ENCODE measurements at regions not wholly inside any gene's neighbourhood (a gene's known extent, or its start where the extent isn't known, plus 50 kb on each side); places are given as distances from the start of the nearest gene placed in this dataset.

DNA sequence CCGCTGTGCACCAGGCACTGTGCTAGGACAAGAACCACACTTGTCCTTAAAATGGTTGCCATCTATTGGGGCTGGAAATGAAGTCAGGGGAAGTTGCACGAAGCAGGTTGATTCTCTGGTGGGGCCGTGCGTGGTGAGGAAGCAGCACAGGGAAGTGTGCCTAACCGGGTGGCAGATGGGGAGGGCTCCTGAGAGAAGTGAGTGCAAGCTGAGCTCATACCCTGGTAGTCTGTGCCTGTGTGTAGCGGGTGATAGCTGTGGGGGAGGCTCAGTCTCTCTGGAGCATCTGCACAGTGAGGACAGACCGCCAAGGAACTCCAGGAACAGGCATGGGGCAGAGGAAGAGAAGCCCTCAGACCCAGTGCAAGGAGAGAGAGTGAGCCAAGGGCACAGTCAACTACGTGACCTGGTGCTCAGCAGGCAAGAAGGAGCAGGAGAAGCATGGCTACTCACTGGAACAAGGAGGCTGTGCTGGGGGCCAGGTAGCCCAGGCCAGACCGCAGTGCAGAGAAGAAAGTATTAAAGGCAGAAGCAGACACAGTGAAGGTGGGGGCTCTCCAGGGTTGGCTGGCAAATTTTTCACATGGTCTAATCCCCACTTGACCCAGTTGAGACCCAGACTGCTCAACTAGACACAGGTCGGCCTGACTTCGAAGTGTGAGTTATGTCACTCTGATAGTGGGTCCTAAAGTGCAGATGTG lies 155.0 kb downstream of the CDH26 start:
- Histone ChIP-seq H3K9me3 (ENCODE audit: control extremely low read depth in 1 of 5, control insufficient read depth in 4 of 5, insufficient read depth in 2 of 5, low read depth in 1 of 5, low read length in 4 of 5) (no peaks in the 10 kb centered on the region), H3K36me3 (ENCODE audit: control insufficient read depth in 4 of 4, insufficient read depth in 4 of 4, low read length in 3 of 4) (no peaks in the 10 kb centered on the region), H3K4me3 (ENCODE audit: control insufficient read depth in 1 of 7, extremely low read depth in 1 of 7, insufficient read depth in 4 of 7, low read depth in 2 of 7, low read length in 6 of 7) (no peak overlapping the region), H3K27ac (ENCODE audit: insufficient read depth in 1 of 2, low read depth in 1 of 2, low read length in 2 of 2, poor library complexity in 1 of 2, severe bottlenecking in 2 of 2) (no peak overlapping the region), H3K27me3 (replicated peaks in 2 of 5; ENCODE audit: control insufficient read depth in 4 of 5, insufficient read depth in 5 of 5, low read length in 4 of 5) (no peaks in the 10 kb centered on the region), H3K4me1 (ENCODE audit: control extremely low read depth in 1 of 4, control insufficient read depth in 4 of 4, insufficient read depth in 4 of 4, low read length in 3 of 4) (peaks cover 7 to 40% (median 15%) of the 10 kb centered on the region in 4 experiments)
- POLR2A ChIA-PET: no interaction called here
- DNase-seq: no peak
- CTCF ChIA-PET: no interaction called here
- WGBS (ENCODE audit: insufficient coverage): 84% methylated on average over 9 of the region's 11 CpGs

GRCh38 chr20:60113771-60114170 lies 155.5 kb downstream of the CDH26 start:
- CTCF ChIA-PET: no interaction called here
- POLR2A ChIA-PET: no interaction called here
- peak in 1 of 3 donors; percentile 21 for DNase-seq
- WGBS (ENCODE audit: insufficient coverage): 71% methylated on average over 4 of the region's 6 CpGs
- H3K27ac ChIP-seq (ENCODE audit: insufficient read depth in 1 of 2, low read depth in 1 of 2, low read length in 2 of 2, poor library complexity in 1 of 2, severe bottlenecking in 2 of 2): no peak overlapping the region
- H3K27me3 ChIP-seq (replicated peaks in 2 of 5; ENCODE audit: control insufficient read depth in 4 of 5, insufficient read depth in 5 of 5, low read length in 4 of 5): no peaks in the 10 kb centered on the region
- H3K36me3 ChIP-seq (ENCODE audit: control insufficient read depth in 4 of 4, insufficient read depth in 4 of 4, low read length in 3 of 4): no peaks in the 10 kb centered on the region
- no peak overlapping the region for H3K4me3 ChIP-seq (ENCODE audit: control insufficient read depth in 1 of 7, extremely low read depth in 1 of 7, insufficient read depth in 4 of 7, low read depth in 2 of 7, low read length in 6 of 7)
- H3K4me1 ChIP-seq (ENCODE audit: control extremely low read depth in 1 of 4, control insufficient read depth in 4 of 4, insufficient read depth in 4 of 4, low read length in 3 of 4): peaks cover 7 to 40% (median 15%) of the 10 kb centered on the region in 4 experiments
- no peaks in the 10 kb centered on the region for H3K9me3 ChIP-seq (ENCODE audit: control extremely low read depth in 1 of 5, control insufficient read depth in 4 of 5, insufficient read depth in 2 of 5, low read depth in 1 of 5, low read length in 4 of 5)

DNA sequence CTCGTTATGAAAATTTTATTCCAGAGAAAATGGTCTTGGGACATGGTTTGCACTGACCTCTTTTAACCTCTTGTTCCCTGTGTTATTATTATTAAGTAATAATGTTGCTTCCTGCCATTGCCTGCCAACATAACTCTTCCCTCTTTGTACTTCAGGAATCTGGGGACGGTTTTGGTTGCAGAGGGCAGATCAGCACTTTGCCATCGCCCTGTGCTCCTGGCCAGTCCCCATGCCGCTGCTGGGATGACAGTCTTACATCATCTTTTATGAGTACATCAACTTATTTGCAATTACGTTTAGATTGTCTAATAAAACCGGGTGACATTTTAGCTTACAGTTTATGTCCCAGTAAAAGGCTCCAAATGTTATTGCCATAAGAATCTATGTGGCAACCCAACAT lies 157.2 kb downstream of the CDH26 start:
- 96% methylated on average over 4 of the region's 6 CpGs for WGBS (ENCODE audit: insufficient coverage)
- Histone ChIP-seq H3K4me1 (ENCODE audit: control extremely low read depth in 1 of 4, control insufficient read depth in 4 of 4, insufficient read depth in 4 of 4, low read length in 3 of 4) (peaks cover 7 to 45% (median 15%) of the 10 kb centered on the region in 4 experiments), H3K27ac (ENCODE audit: insufficient read depth in 1 of 2, low read depth in 1 of 2, low read length in 2 of 2, poor library complexity in 1 of 2, severe bottlenecking in 2 of 2) (no peak overlapping the region), H3K4me3 (ENCODE audit: control insufficient read depth in 1 of 7, extremely low read depth in 1 of 7, insufficient read depth in 4 of 7, low read depth in 2 of 7, low read length in 6 of 7) (no peak overlapping the region), H3K36me3 (ENCODE audit: control insufficient read depth in 4 of 4, insufficient read depth in 4 of 4, low read length in 3 of 4) (no peaks in the 10 kb centered on the region), H3K27me3 (replicated peaks in 2 of 5; ENCODE audit: control insufficient read depth in 4 of 5, insufficient read depth in 5 of 5, low read length in 4 of 5) (no peaks in the 10 kb centered on the region), H3K9me3 (ENCODE audit: control extremely low read depth in 1 of 5, control insufficient read depth in 4 of 5, insufficient read depth in 2 of 5, low read depth in 1 of 5, low read length in 4 of 5) (no peaks in the 10 kb centered on the region)
- no peak for DNase-seq
- CTCF ChIA-PET: interaction anchor here (2.7 kb wide), 1 partner anchor 58 kb away, joined by 6 read pairs; no protein-coding TSS in a partner anchor
- POLR2A ChIA-PET: no interaction called here

DNA sequence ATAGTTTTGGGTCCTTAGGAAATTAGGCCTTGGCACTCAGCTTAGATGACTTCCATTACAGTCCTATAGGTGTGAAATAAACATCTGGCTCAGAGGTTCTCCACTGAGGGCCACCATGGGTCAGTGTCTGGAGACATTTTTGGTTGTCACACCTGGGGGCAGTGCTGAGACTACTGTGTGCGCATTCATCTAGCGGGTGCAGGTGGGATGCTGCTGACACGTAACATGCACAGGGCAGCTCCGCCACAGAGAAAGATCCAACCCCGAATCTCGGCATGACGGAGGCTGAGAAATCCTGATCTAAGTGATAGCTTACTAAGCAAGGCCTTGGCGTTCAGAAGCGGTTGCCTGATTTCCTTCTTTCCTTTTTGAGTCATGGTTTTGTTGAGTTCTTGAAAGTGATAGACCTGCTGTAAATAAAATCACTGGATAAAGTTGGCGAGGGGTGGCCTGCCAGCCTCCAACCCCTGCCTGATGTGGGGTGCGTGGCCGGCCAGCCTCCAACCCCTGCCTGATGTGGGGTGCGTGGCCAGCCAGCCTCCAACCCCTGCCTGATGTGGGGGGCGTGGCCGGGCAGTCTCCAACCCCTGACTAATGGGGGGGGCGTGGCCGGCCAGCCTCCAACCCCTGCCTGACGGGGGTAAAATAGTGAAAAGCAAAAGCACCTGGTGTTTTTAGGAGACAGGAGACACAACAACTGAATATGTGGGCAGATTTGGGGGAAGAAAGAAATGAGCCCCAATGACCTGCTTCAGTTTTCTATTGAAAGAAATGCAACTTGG lies 158.1 kb downstream of the CDH26 start:
- peak overlapping the region in 5 of 7 experiments; percentile 21 to 77 (median 30) for H3K4me3 ChIP-seq (ENCODE audit: control insufficient read depth in 1 of 7, extremely low read depth in 1 of 7, insufficient read depth in 4 of 7, low read depth in 2 of 7, low read length in 6 of 7)
- CTCF ChIA-PET: interaction anchor here (1.0 to 2.7 kb wide), 3 partner anchors 22 to 59 kb away, joined by 4 to 6 read pairs (median 5); no protein-coding TSS in a partner anchor

DNA sequence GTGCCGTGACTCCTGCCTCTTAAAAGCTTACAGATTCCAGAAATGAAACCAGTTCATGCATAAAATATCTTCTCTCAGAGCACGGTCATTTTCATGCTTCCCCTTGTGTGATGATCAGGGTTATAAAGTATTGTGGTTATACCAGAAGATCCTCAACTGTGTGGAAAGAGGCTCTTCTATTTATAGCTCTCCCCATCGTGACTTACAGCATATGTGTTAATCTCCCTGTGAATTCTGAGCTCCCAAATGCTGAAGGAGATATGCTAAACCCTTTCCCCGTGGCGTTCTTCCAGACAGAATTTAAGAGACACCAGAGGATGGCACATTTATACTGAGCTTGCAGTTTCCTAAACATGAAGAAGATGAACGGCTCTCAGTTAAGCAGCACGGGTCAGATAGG lies 158.8 kb downstream of the CDH26 start:
- ChIA-PET POLR2A (interaction anchor here (2.2 kb wide), 1 partner anchor 59 kb away, joined by 7 read pairs; no protein-coding TSS in a partner anchor), CTCF (interaction anchor here (1.0 to 2.7 kb wide), 3 partner anchors 21 to 59 kb away, joined by 4 to 6 read pairs (median 5); no protein-coding TSS in a partner anchor)
- Histone ChIP-seq H3K4me3 (ENCODE audit: control insufficient read depth in 1 of 7, extremely low read depth in 1 of 7, insufficient read depth in 4 of 7, low read depth in 2 of 7, low read length in 6 of 7) (peak overlapping the region in 5 of 7 experiments; percentile 21 to 77 (median 30)), H3K27me3 (replicated peaks in 2 of 5; ENCODE audit: control insufficient read depth in 4 of 5, insufficient read depth in 5 of 5, low read length in 4 of 5) (no peaks in the 10 kb centered on the region), H3K9me3 (ENCODE audit: control extremely low read depth in 1 of 5, control insufficient read depth in 4 of 5, insufficient read depth in 2 of 5, low read depth in 1 of 5, low read length in 4 of 5) (no peaks in the 10 kb centered on the region), H3K4me1 (ENCODE audit: control extremely low read depth in 1 of 4, control insufficient read depth in 4 of 4, insufficient read depth in 4 of 4, low read length in 3 of 4) (peaks cover 7 to 45% (median 15%) of the 10 kb centered on the region in 4 experiments), H3K36me3 (ENCODE audit: control insufficient read depth in 4 of 4, insufficient read depth in 4 of 4, low read length in 3 of 4) (no peaks in the 10 kb centered on the region), H3K27ac (ENCODE audit: insufficient read depth in 1 of 2, low read depth in 1 of 2, low read length in 2 of 2, poor library complexity in 1 of 2, severe bottlenecking in 2 of 2) (no peak overlapping the region)
- peak in 2 of 3 donors; percentile 62 to 67 for DNase-seq
- WGBS (ENCODE audit: insufficient coverage): 8% methylated on average over 5 of the region's 7 CpGs

More for the DNA sequence above, 158.1 kb downstream of the CDH26 start:
- no peaks in the 10 kb centered on the region for H3K36me3 ChIP-seq (ENCODE audit: control insufficient read depth in 4 of 4, insufficient read depth in 4 of 4, low read length in 3 of 4)
- WGBS (ENCODE audit: insufficient coverage): 93% methylated on average over 15 of the region's 18 CpGs
- peak in 2 of 3 donors; percentile 13 to 31 for DNase-seq
- H3K9me3 ChIP-seq (ENCODE audit: control extremely low read depth in 1 of 5, control insufficient read depth in 4 of 5, insufficient read depth in 2 of 5, low read depth in 1 of 5, low read length in 4 of 5): no peaks in the 10 kb centered on the region
- H3K4me1 ChIP-seq (ENCODE audit: control extremely low read depth in 1 of 4, control insufficient read depth in 4 of 4, insufficient read depth in 4 of 4, low read length in 3 of 4): peaks cover 7 to 45% (median 15%) of the 10 kb centered on the region in 4 experiments
- no peaks in the 10 kb centered on the region for H3K27me3 ChIP-seq (replicated peaks in 2 of 5; ENCODE audit: control insufficient read depth in 4 of 5, insufficient read depth in 5 of 5, low read length in 4 of 5)
- POLR2A ChIA-PET: interaction anchor here (0.6 to 2.2 kb wide), 2 partner anchors 58 to 61 kb away, joined by 3 to 7 read pairs; no protein-coding TSS in a partner anchor
- no peak overlapping the region for H3K27ac ChIP-seq (ENCODE audit: insufficient read depth in 1 of 2, low read depth in 1 of 2, low read length in 2 of 2, poor library complexity in 1 of 2, severe bottlenecking in 2 of 2)

DNA sequence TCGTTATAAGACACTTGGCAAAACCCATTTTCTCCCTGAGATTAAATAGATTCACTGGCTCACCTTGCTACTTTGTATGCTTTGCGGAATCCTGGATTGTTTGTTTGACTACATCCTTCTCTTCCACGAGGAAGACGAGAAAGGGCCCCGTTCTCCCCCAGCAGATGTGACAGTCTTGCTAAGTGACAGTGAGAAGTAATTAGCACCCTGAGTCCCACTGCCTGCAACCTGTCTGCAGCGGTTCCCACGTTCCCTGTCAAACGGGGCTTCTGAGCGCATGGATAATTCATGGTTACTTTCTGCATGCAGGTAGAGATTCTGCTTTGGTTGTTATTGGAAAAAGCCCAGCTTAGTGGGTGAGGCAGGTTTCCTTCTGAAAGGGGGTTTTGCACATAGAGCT lies 163.7 kb downstream of the CDH26 start:
- ChIA-PET CTCF (interaction anchor here (0.8 to 1.3 kb wide), 3 partner anchors 10 to 42 kb away, joined by 3 to 4 read pairs (median 3); no protein-coding TSS in a partner anchor), POLR2A (interaction anchor here (0.6 kb wide), 1 partner anchor 48 kb away, joined by 4 read pairs; no protein-coding TSS in a partner anchor)
- Histone ChIP-seq H3K36me3 (ENCODE audit: control insufficient read depth in 4 of 4, insufficient read depth in 4 of 4, low read length in 3 of 4) (no peaks in the 10 kb centered on the region), H3K4me1 (ENCODE audit: control extremely low read depth in 1 of 4, control insufficient read depth in 4 of 4, insufficient read depth in 4 of 4, low read length in 3 of 4) (peaks cover 8 to 39% (median 18%) of the 10 kb centered on the region in 4 experiments), H3K4me3 (ENCODE audit: control insufficient read depth in 1 of 7, extremely low read depth in 1 of 7, insufficient read depth in 4 of 7, low read depth in 2 of 7, low read length in 6 of 7) (no peak overlapping the region), H3K9me3 (ENCODE audit: control extremely low read depth in 1 of 5, control insufficient read depth in 4 of 5, insufficient read depth in 2 of 5, low read depth in 1 of 5, low read length in 4 of 5) (no peaks in the 10 kb centered on the region), H3K27ac (ENCODE audit: insufficient read depth in 1 of 2, low read depth in 1 of 2, low read length in 2 of 2, poor library complexity in 1 of 2, severe bottlenecking in 2 of 2) (no peak overlapping the region), H3K27me3 (replicated peaks in 2 of 5; ENCODE audit: control insufficient read depth in 4 of 5, insufficient read depth in 5 of 5, low read length in 4 of 5) (no peaks in the 10 kb centered on the region)
- DNase-seq: no peak
- WGBS (ENCODE audit: insufficient coverage): 97% methylated on average over 9 of the region's 9 CpGs

Measured in common myeloid progenitor, CD34-positive (primary cell).